GM12891 (cell line): ENCODE measurements at regions not wholly inside any gene's neighbourhood (a gene's known extent, or its start where the extent isn't known, plus 50 kb on each side); places are given as distances from the start of the nearest gene placed in this dataset.
"Not testable (repeated sequence)": the region's sequence is repeated elsewhere in the genome, so short reads cannot be mapped to it uniquely, and the experiment has no call there.

ENCODE experiments used
- DNase-seq: peaks from one replicate; pipeline ENCODE4 v3.0.0; 2011; ENCODE audit warnings: low spot score; ENCODE audit not compliant: insufficient read length
- FAIRE-seq: peaks from 2 replicates; lab custom pipeline; 2011; peaks lifted over from hg19 to GRCh38; lab: Jason Lieb, UNC
- PAX5 ChIP-seq: IDR thresholded peaks from 2 replicates; pipeline ENCODE4 v1.6.1; 2011; ENCODE audit warnings: low read length, moderate library complexity, mild to moderate bottlenecking; ENCODE audit not compliant: insufficient read depth, severe bottlenecking
- POLR2A ChIP-seq: IDR thresholded peaks from 2 replicates; pipeline ENCODE4 v1.6.1; 2011; ENCODE audit warnings: low read depth, low read length, control low read depth
- POLR2AphosphoS5 ChIP-seq: IDR thresholded peaks from 2 replicates; pipeline ENCODE4 v1.6.1; 2011; ENCODE audit warnings: low read depth, low read length, control low read depth
- POU2F2 ChIP-seq: IDR thresholded peaks from 2 replicates; pipeline ENCODE4 v1.6.1; 2011; ENCODE audit warnings: low read depth, mild to moderate bottlenecking, control low read depth, low read length, moderate library complexity
- SPI1 ChIP-seq: IDR thresholded peaks from 2 replicates; pipeline ENCODE4 v1.6.1; 2011; ENCODE audit warnings: low read depth, low read length, control low read depth
- TAF1 ChIP-seq: IDR thresholded peaks from 2 replicates; pipeline ENCODE4 v1.6.1; 2011; ENCODE audit warnings: low read depth, low read length, control low read depth

GRCh38 chr5:135103575-135103853 is 69.5 kb upstream of the PITX1 start:
- no peak for TF ChIP-seq SPI1
- TF ChIP-seq POLR2A, result no peak
- TF ChIP-seq TAF1, result no peak
- TF ChIP-seq POLR2AphosphoS5, result no peak
- no peak for TF ChIP-seq PAX5
- TF ChIP-seq POU2F2, result no peak
- DNase-seq, result no peak
- no peak for FAIRE-seq

- TF ChIP-seq POU2F2, result no peak
- no peak for FAIRE-seq
- DNase-seq, result no peak
These were observed 68.9 kb upstream of the PITX1 start for GRCh38 chr5:135102716-135103574.

GRCh38 chr5:135100431-135100830 is 66.4 kb upstream of the PITX1 start:
- FAIRE-seq, result no peak
- no peak for TF ChIP-seq POLR2AphosphoS5
- no peak for TF ChIP-seq POLR2A
- no peak for TF ChIP-seq POU2F2
- TF ChIP-seq PAX5, result no peak
- no peak for TF ChIP-seq TAF1
- TF ChIP-seq SPI1, result no peak
- DNase-seq, result no peak

- DNase-seq, result no peak
- no peak for FAIRE-seq
- TF ChIP-seq SPI1 (no peak), TAF1 (no peak), PAX5 (no peak)
These were observed 66.0 kb upstream of the PITX1 start for GRCh38 chr5:135100011-135100410.

- no peak for FAIRE-seq
- DNase-seq, result no peak
- TF ChIP-seq POLR2AphosphoS5, result no peak
These were observed 63.4 kb upstream of the PITX1 start for GRCh38 chr5:135097390-135097789.

GRCh38 chr5:135095871-135096270 is 61.8 kb upstream of the PITX1 start:
- no peak for DNase-seq
- TF ChIP-seq TAF1 (no peak), POU2F2 (no peak), PAX5 (no peak), POLR2AphosphoS5 (no peak), POLR2A (no peak), SPI1 (no peak)
- no peak for FAIRE-seq

- TF ChIP-seq TAF1 (no peak), POU2F2 (no peak), POLR2A (no peak), SPI1 (no peak), PAX5 (no peak), POLR2AphosphoS5 (no peak)
- FAIRE-seq (no peak), DNase-seq (no peak)
These were observed 61.2 kb upstream of the PITX1 start for GRCh38 chr5:135095052-135095715.

- no peak for FAIRE-seq
- no peak for TF ChIP-seq SPI1
- TF ChIP-seq TAF1, result no peak
- no peak for TF ChIP-seq PAX5
- no peak for TF ChIP-seq POLR2A
- TF ChIP-seq POLR2AphosphoS5, result no peak
- DNase-seq, result no peak
These were observed 60.5 kb upstream of the PITX1 start for GRCh38 chr5:135094339-135095051.

- DNase-seq, FAIRE-seq: not testable (repeated sequence)
These were observed 59.5 kb upstream of the PITX1 start for GRCh38 chr5:135093483-135093882.

GRCh38 chr5:135092476-135092875 is 58.4 kb upstream of the PITX1 start:
- TF ChIP-seq SPI1 (no peak), POLR2A (no peak), PAX5 (no peak), POLR2AphosphoS5 (no peak), POU2F2 (no peak), TAF1 (no peak)
- DNase-seq (no peak), FAIRE-seq (no peak)
